A549 (cell line): ENCODE measurements at regions not wholly inside any gene's neighbourhood (a gene's known extent, or its start where the extent isn't known, plus 50 kb on each side); places are given as distances from the start of the nearest gene placed in this dataset.

Experiments used
- ATAC-seq, 2 experiments: fragments of 200-7000 bp in 1 of 2; fragments of >200 bp in 1 of 2; cut with Nextera tagmentation in 1 of 2; cut with Tn5 transposase in 1 of 2; 3 replicates each; pipeline versions ENCODE4 v1.8.0 to v1.9.1; 2018 to 2020; ENCODE audit warnings: mild to moderate bottlenecking in 1 of 2, moderate library complexity in 1 of 2
- CTCF ChIA-PET: fragments of 300-600 bp; sonication (Branson Sonifier 250); formaldehyde crosslinking; extraction: SDS; loops from one replicate; lab custom pipeline; 2021; ENCODE audit warnings: antibody characterized with exemption, inconsistent platforms; lab: Yijun Ruan, JAX
- POLR2A ChIA-PET: fragments of 350-600 bp; formaldehyde crosslinking; extraction: SDS; loops from one replicate; lab custom pipeline; 2021; ENCODE audit warnings: antibody characterized with exemption, inconsistent platforms; lab: Yijun Ruan, JAX
- DNase-seq, 2 experiments: peaks; one replicate each; pipeline versions ENCODE4 v3.0.0 to v3.0.0-alpha.2; 2011 to 2016; ENCODE audit warnings: low read depth in 1 of 2, low spot score in 1 of 2
- FAIRE-seq: peaks from 2 replicates; lab custom pipeline; 2011; peaks lifted over from hg19 to GRCh38; lab: Jason Lieb, UNC
- H3K27ac ChIP-seq, 2 experiments: fragments of >200 bp; sonication (Bioruptor Twin); formaldehyde crosslinking; 3 replicates each; pipeline ENCODE4 v1.5.1; 2016 to 2017
- H3K4me1 ChIP-seq: fragments of >200 bp; sonication (Bioruptor Twin); formaldehyde crosslinking; 3 replicates; pipeline ENCODE4 v1.6.1; 2016
- H3K4me2 ChIP-seq: fragments of >200 bp; sonication (Bioruptor Twin); formaldehyde crosslinking; 3 replicates; pipeline ENCODE4 v1.6.1; 2016
- H3K4me3 ChIP-seq: fragments of >200 bp; sonication (Bioruptor Twin); formaldehyde crosslinking; 3 replicates; pipeline ENCODE4 v1.5.1; 2016
- H3K9me3 ChIP-seq: fragments of >200 bp; sonication (Bioruptor Twin); formaldehyde crosslinking; 3 replicates; pipeline ENCODE4 v1.6.1; 2016
- BCL3 ChIP-seq: fragments of >200 bp; sonication (Bioruptor Twin); formaldehyde crosslinking; IDR thresholded peaks from 3 replicates; pipeline ENCODE4 v1.6.1; 2016
- BHLHE40 ChIP-seq: IDR thresholded peaks from 2 replicates; pipeline ENCODE4 v1.6.1; 2012; ENCODE audit warnings: low read depth, low read length, inconsistent platforms
- CBX8 ChIP-seq: fragments of 200-600 bp; sonication (generic); IDR thresholded peaks from 2 replicates; pipeline ENCODE4 v1.6.1; 2016
- CTCF ChIP-seq: fragments of >200 bp; sonication (Bioruptor Twin); formaldehyde crosslinking; IDR thresholded peaks from 3 replicates; pipeline ENCODE4 v1.5.1; 2016
- ELK1 ChIP-seq: fragments of 150-350 bp; IDR thresholded peaks from 2 replicates; pipeline ENCODE4 v1.6.1; 2014; ENCODE audit warnings: low read depth, mild to moderate bottlenecking, low read length
- EP300 ChIP-seq, 2 experiments: fragments of >200 bp; sonication (Bioruptor Twin); formaldehyde crosslinking; IDR thresholded peaks; 2 replicates in 1 of 2; 3 replicates in 1 of 2; pipeline ENCODE4 v1.6.1; 2016 to 2017
- FOXS1 ChIP-seq: fragments of 250-450 bp; sonication (Bioruptor Pico); IDR thresholded peaks from 2 replicates; pipeline ENCODE4 v1.5.0; 2020; ENCODE audit warnings: mild to moderate bottlenecking, moderate library complexity
- GATA3 ChIP-seq: IDR thresholded peaks from 2 replicates; pipeline ENCODE4 v1.6.1; 2012; ENCODE audit warnings: borderline replicate concordance
- HEYL ChIP-seq: fragments of 250-450 bp; sonication (Bioruptor Pico); IDR thresholded peaks from 2 replicates; pipeline ENCODE4 v1.8.0; 2021; ENCODE audit warnings: mild to moderate bottlenecking, moderate library complexity
- HOXA7 ChIP-seq: fragments of 250-450 bp; sonication (Bioruptor Pico); IDR thresholded peaks from 2 replicates; pipeline ENCODE4 v1.5.0; 2020; ENCODE audit warnings: mild to moderate bottlenecking, moderate library complexity
- HOXB5 ChIP-seq: fragments of 250-450 bp; sonication (Bioruptor Pico); IDR thresholded peaks from 2 replicates; pipeline ENCODE4 v1.5.0; 2020; ENCODE audit warnings: mild to moderate bottlenecking, moderate library complexity
- JUN ChIP-seq, 2 experiments: fragments of >200 bp; sonication (Bioruptor Twin); formaldehyde crosslinking; IDR thresholded peaks; 2 replicates in 1 of 2; 3 replicates in 1 of 2; pipeline ENCODE4 v1.6.1; 2016 to 2017
- KDM1A ChIP-seq: fragments of 200-600 bp; sonication (generic); IDR thresholded peaks from 2 replicates; pipeline ENCODE4 v1.6.1; 2016; ENCODE audit warnings: low read depth, mild to moderate bottlenecking
- MAZ ChIP-seq: fragments of 150-350 bp; IDR thresholded peaks from 2 replicates; pipeline ENCODE4 v1.6.1; 2014; ENCODE audit warnings: antibody characterized with exemption, low read depth, low read length, borderline replicate concordance
- NPAS2 ChIP-seq: fragments of 250-450 bp; sonication (Bioruptor Pico); IDR thresholded peaks from 2 replicates; pipeline ENCODE4 v1.8.0; 2022; ENCODE audit warnings: mild to moderate bottlenecking, moderate library complexity, borderline replicate concordance
- PBX3 ChIP-seq: IDR thresholded peaks from 2 replicates; pipeline ENCODE4 v1.6.1; 2012
- PHF8 ChIP-seq: fragments of 200-600 bp; sonication (generic); IDR thresholded peaks from 2 replicates; pipeline ENCODE4 v1.6.1; 2016; ENCODE audit warnings: low read depth, mild to moderate bottlenecking, antibody characterized with exemption, moderate library complexity, borderline replicate concordance
- POLR2A ChIP-seq: IDR thresholded peaks from 2 replicates; pipeline ENCODE4 v1.6.1; 2012; ENCODE audit warnings: mild to moderate bottlenecking, low read length
- RARB ChIP-seq: fragments of 250-450 bp; sonication (Bioruptor Pico); IDR thresholded peaks from 2 replicates; pipeline ENCODE4 v1.8.0; 2021; ENCODE audit warnings: mild to moderate bottlenecking, moderate library complexity
- RCOR1 ChIP-seq: fragments of 150-350 bp; IDR thresholded peaks from 2 replicates; pipeline ENCODE4 v1.6.1; 2014; ENCODE audit warnings: antibody characterized with exemption, low read length, low read depth
- RNF2 ChIP-seq: fragments of 200-600 bp; sonication (generic); IDR thresholded peaks from 2 replicates; pipeline ENCODE4 v1.6.1; 2016; ENCODE audit warnings: low read depth, mild to moderate bottlenecking, antibody characterized with exemption, moderate library complexity, borderline replicate concordance
- SMC3 ChIP-seq: fragments of >200 bp; sonication (Bioruptor Twin); formaldehyde crosslinking; IDR thresholded peaks from 3 replicates; pipeline ENCODE4 v1.6.1; 2018; ENCODE audit warnings: inconsistent platforms
- SREBF2 ChIP-seq: fragments of 450-650 bp; IDR thresholded peaks from 2 replicates; pipeline ENCODE4 v1.6.1; 2014; ENCODE audit warnings: mild to moderate bottlenecking, moderate library complexity
- TP53 ChIP-seq: fragments of 250-450 bp; sonication (Bioruptor Pico); IDR thresholded peaks from 2 replicates; pipeline ENCODE4 v1.5.0; 2021; ENCODE audit warnings: mild to moderate bottlenecking, moderate library complexity
- USF2 ChIP-seq: fragments of 450-650 bp; IDR thresholded peaks from 2 replicates; pipeline ENCODE4 v1.6.1; 2014; ENCODE audit warnings: antibody characterized with exemption
- WGBS: methylation state at CpG from one replicate; pipeline ENCODE4 v1.1.6; 2017; ENCODE audit errors: missing lambda C conversion rate; 5-methylcytosine and 5-hydroxymethylcytosine counted together
- TF ChIP-seq, protein P1 (sequence below): fragments of >200 bp; sonication (Bioruptor Twin); formaldehyde crosslinking; IDR thresholded peaks from 2 replicates; pipeline ENCODE4 v1.6.1; 2016
- TF ChIP-seq, protein P2 (sequence below): fragments of 250-450 bp; sonication (Bioruptor Pico); IDR thresholded peaks from 2 replicates; pipeline ENCODE4 v1.5.0; 2021; ENCODE audit warnings: mild to moderate bottlenecking, moderate library complexity, borderline replicate concordance
- TF ChIP-seq, protein P3 (sequence below): fragments of 200-600 bp; sonication (generic); IDR thresholded peaks from 2 replicates; pipeline ENCODE4 v1.6.1; 2016; ENCODE audit warnings: antibody characterized with exemption, mild to moderate bottlenecking, moderate library complexity

GRCh38 chrX:139199933-139200332, 330.6 kb upstream of the F9 start:
- FAIRE-seq (no peak), ATAC-seq (no peak)
- H3K9me3 ChIP-seq, result no peaks in the 10 kb centered on the region
- no peak overlapping the region for H3K27ac ChIP-seq
- no peak overlapping the region for H3K4me2 ChIP-seq
- TF ChIP-seq HOXA7 (CRISPR knock-in tag) (no peak), SMC3 (no peak), ELK1 (no peak), USF2 (no peak), KDM1A (no peak), MAZ (no peak), CBX8 (no peak), JUN (IDR thresholded peaks at IDR 0.05) (no peak), FOXS1 (no peak), RCOR1 (no peak), RARB (CRISPR knock-in tag) (no peak), PBX3 (no peak), CTCF (no peak), NPAS2 (CRISPR knock-in tag) (no peak), TP53 (no peak), SREBF2 (no peak), EP300 (IDR thresholded peaks at IDR 0.05) (no peak)
- TF ChIP-seq, protein P1, sequence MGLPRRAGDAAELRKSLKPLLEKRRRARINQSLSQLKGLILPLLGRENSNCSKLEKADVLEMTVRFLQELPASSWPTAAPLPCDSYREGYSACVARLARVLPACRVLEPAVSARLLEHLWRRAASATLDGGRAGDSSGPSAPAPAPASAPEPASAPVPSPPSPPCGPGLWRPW, result no peak
- TF ChIP-seq, protein P2, sequence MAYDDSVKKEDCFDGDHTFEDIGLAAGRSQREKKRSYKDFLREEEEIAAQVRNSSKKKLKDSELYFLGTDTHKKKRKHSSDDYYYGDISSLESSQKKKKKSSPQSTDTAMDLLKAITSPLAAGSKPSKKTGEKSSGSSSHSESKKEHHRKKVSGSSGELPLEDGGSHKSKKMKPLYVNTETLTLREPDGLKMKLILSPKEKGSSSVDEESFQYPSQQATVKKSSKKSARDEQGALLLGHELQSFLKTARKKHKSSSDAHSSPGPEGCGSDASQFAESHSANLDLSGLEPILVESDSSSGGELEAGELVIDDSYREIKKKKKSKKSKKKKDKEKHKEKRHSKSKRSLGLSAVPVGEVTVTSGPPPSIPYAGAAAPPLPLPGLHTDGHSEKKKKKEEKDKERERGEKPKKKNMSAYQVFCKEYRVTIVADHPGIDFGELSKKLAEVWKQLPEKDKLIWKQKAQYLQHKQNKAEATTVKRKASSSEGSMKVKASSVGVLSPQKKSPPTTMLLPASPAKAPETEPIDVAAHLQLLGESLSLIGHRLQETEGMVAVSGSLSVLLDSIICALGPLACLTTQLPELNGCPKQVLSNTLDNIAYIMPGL (CRISPR knock-in tag), result no peak
- TF ChIP-seq, all 56 proteins: peak for 0
- no peak for DNase-seq
- Histone ChIP-seq H3K4me3 (no peak overlapping the region), H3K4me1 (no peaks in the 10 kb centered on the region)
- POLR2A ChIA-PET, result no interaction called here
- CTCF ChIA-PET, result no interaction called here
- WGBS, result 38% methylated on average over 2 of the region's 2 CpGs

DNA sequence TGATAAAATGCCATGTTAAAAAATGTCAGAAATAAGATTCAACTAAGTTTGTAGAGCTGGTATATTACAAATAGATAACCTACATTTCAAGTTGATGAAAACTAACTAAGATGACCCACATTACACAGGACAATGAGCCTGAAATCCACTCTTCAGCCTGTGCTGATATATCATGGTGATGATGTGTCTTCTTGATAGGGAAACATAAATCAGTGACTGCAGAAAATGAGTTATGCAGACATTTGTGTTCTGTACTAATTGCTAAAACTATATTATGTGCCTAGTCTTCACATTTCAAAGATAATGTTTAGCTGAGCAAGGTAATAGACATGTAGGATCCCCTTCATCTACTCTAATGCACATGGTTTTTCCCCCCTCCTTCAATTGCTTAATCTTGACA, 331.6 kb upstream of the F9 start:
- Histone ChIP-seq H3K4me2 (no peak overlapping the region), H3K9me3 (no peaks in the 10 kb centered on the region), H3K4me3 (no peak overlapping the region), H3K27ac (no peak overlapping the region), H3K4me1 (no peaks in the 10 kb centered on the region)
- no peak for FAIRE-seq
- no peak for ATAC-seq
- ChIA-PET POLR2A (no interaction called here), CTCF (no interaction called here)
- no peak for DNase-seq
- TF ChIP-seq, protein P1, result no peak
- TF ChIP-seq GATA3 (no peak), RNF2 (no peak), POLR2A (no peak), HOXB5 (CRISPR knock-in tag) (no peak), PHF8 (no peak), FOXS1 (no peak), TP53 (no peak), HEYL (no peak), BHLHE40 (no peak), BCL3 (no peak)
- TF ChIP-seq, protein P3, sequence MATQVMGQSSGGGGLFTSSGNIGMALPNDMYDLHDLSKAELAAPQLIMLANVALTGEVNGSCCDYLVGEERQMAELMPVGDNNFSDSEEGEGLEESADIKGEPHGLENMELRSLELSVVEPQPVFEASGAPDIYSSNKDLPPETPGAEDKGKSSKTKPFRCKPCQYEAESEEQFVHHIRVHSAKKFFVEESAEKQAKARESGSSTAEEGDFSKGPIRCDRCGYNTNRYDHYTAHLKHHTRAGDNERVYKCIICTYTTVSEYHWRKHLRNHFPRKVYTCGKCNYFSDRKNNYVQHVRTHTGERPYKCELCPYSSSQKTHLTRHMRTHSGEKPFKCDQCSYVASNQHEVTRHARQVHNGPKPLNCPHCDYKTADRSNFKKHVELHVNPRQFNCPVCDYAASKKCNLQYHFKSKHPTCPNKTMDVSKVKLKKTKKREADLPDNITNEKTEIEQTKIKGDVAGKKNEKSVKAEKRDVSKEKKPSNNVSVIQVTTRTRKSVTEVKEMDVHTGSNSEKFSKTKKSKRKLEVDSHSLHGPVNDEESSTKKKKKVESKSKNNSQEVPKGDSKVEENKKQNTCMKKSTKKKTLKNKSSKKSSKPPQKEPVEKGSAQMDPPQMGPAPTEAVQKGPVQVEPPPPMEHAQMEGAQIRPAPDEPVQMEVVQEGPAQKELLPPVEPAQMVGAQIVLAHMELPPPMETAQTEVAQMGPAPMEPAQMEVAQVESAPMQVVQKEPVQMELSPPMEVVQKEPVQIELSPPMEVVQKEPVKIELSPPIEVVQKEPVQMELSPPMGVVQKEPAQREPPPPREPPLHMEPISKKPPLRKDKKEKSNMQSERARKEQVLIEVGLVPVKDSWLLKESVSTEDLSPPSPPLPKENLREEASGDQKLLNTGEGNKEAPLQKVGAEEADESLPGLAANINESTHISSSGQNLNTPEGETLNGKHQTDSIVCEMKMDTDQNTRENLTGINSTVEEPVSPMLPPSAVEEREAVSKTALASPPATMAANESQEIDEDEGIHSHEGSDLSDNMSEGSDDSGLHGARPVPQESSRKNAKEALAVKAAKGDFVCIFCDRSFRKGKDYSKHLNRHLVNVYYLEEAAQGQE, result no peak
